HG02870 (cell line): ENCODE measurements at regions not wholly inside any gene's neighbourhood (a gene's known extent, or its start where the extent isn't known, plus 50 kb on each side); places are given as distances from the start of the nearest gene placed in this dataset.
"Not testable (repeated sequence)": the region's sequence is repeated elsewhere in the genome, so short reads cannot be mapped to it uniquely, and the experiment has no call there.

Source experiments
- ATAC-seq: cut with Tn5 transposase; IDR thresholded peaks from one replicate; pipeline ENCODE4 v1.9.1; 2021; ENCODE audit warnings: mild to moderate bottlenecking, moderate library complexity; ENCODE audit not compliant: unreplicated experiment

DNA sequence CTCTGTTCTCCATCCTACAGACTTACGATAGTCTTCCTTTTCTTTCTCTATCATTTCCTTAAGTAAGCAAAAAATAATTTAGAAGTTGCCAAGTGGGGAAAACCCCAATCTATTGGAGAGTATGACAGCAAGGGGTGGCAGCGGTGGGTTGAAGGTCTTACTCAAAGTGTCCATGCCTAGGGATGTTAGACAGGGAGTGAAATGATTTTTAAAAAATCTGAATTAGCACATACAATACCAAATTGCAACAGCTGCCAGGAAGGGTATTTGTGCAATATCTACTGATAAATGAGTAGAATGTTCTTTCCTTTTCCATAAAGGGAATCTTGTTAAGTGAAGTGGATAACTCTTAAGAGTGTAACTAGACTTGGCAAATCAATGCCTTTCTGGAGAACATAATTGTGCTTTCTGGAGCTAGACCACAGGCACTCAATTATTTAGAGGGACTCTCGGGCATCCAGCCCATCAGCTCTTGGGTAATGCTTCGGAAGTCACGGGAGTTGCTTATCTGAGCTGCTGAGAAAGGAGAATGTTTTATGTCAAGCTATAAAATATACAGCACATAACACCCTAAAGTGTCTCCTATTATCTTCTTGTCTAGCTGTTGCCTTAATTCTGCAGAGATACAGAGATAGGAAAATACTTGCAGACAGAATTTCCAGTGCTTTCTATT is 151.5 kb downstream of the KCNJ2 start:
- no peak for ATAC-seq

DNA sequence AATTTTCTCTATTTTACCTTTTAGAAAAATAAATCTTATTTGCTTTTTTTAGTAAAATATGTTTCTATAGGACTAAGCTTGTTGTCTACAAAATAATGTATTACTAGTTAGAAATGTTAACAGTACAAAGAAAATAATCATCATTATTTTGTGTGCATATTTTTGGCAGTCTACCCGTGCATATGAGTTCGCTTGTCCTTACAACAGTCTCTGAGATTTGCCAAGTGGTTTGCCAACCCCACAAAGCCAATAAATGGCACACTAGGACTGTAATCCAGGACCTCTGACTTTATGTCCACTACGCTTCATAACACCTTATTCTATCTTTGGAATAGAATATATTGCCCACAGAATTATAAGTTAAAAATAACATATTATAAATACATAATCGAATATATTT is 152.0 kb downstream of the KCNJ2 start:
- no peak for ATAC-seq

DNA sequence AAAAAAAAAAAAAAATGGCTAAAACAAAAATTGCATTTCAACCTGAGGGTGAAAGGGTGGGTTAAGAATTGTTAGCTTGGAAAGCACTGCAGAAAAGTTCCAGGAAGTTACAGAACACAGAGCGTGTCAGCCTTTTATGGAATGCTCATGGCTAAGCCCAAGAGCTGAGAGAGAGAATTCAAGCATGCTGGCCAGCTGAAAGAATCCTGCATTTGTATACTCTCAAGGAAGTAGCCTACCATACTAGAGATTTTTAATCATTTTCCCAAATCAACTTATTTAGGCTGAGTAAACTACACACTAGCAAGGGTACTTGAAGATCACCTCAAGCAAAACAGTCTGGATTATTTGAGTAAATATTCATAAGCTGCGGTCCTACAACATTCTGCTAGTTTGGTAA is 153.9 kb downstream of the KCNJ2 start:
- ATAC-seq: no peak

DNA sequence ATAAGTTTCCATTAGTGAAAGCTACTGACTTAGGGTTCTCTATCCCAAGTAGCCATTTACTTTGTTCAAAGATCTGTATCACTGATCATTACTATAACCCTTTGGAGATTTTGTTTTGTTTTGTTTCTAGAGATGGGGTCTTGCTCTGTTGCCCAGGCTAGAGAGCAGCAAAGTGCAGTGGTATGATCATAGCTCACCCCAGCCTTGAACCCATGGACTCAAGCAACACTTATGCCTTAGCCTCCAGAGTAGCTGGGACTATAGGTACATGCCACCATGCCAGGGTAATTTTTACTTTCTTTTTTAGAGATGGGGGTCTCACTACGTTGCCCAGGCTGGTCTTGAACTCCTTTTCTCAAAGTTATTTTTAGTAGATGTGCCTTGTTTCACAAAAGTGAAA is 154.7 kb downstream of the KCNJ2 start:
- no peak for ATAC-seq

DNA sequence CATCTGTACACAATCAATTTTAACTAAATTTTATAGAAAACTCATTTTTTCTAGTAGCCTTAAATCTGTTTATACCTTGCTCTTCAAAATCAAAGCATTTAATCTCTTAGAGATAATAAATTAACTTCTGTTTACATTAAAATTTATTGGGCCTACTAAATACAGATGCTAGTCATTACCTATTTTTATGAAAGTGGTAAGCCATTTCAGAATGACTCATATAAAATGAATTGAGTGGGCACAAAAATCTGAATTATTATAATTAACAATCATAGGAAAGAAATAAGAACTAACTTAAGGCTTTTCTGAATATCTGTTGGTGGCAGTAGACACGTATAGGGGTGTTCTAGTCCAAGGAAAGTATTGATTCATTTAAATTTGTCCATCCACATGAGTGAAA is 157.9 kb downstream of the KCNJ2 start:
- ATAC-seq: no peak

DNA sequence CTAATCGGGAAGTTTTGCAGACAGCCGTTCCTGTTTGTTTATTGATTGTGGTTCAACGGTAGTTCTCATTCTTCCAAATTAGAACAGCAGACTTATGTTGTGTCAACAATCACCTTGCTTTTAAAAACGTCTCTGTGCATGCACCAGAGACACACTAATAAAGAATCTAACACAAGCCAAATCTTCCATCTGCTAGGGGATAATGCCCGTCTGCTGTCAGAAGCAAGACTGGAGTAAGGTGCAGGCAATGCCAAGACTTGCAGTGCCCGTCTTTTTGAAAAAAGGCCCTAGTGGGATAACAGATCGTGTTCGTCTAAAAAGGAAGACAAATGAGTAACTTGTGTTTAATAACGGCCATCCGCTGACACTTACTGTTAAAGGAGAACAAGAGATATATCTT is 158.4 kb downstream of the KCNJ2 start:
- ATAC-seq: no peak

DNA sequence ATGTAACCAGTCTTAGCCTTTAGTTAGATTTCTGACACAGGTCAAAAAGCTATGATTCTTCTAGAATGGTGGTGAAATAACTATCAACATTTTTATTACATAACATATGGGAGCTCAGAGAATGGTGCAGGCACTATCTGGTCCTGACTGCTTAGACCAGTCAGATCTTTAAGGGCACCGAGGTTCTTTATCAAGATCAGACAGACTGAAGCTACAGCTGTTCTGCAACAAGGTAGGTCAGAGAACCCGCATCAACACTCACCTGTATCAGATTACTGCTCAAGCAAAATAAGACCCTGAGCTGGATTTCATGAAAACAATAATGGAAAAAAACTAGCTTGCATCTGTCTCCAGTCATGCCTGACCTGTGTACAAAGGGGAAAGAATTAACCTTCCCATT is 160.4 kb downstream of the KCNJ2 start:
- no peak for ATAC-seq

DNA sequence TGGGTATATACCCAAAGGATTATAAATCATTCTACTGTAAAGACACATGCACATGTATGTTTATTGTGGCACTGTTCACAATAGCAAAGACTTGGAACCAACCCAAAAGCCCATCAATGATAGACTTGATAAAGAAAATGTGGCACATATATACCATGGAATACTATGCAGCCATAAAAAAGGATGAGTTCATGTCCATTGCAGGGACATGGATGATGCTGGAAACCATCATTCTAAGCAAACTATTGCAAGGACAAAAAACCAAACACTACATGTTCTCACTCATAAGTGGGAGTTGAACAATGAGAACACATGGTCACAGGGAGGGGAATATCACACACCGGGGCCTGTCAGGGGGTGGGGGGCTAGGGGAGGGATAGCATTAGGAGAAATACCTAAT is 161.7 kb downstream of the KCNJ2 start:
- ATAC-seq: not testable (repeated sequence)

DNA sequence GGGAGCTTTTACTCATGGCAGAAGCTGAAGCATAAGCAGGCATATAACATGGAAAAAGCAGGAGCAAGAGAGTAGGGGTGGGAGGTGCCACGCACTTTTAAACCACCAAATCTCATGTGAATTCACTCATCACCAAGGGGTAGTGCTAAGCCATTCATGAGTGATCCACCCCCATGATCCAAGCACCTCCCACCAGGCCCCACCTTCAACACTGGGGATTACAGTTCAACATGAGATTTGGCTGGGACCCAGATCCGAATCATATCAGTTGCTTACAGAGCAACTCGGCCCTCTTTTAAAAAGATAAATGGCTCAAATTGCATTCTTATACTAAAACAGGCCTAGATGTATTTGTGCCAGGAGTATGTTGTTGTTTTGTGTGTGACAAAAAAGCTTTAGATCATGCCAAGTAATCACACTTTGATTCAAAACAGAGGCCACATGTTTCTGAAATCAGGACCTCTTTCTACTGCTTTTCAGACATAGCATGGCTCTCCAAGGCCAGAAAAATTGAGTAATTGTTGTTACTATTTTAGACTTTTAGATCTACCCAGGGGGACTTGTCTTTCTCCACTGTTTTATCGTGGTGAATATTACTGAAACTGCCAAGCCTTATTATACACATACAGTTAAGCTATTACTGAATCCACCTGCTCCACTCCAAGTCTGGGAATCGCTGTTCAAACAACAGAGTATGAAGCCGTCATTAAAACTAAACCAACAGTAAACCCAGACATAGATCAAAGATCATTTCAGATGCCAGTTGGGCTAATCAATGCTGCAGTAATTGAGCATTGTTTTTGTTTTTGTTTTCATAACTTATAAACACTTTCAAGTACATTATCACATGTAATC is 163.3 kb downstream of the KCNJ2 start:
- no peak for ATAC-seq

DNA sequence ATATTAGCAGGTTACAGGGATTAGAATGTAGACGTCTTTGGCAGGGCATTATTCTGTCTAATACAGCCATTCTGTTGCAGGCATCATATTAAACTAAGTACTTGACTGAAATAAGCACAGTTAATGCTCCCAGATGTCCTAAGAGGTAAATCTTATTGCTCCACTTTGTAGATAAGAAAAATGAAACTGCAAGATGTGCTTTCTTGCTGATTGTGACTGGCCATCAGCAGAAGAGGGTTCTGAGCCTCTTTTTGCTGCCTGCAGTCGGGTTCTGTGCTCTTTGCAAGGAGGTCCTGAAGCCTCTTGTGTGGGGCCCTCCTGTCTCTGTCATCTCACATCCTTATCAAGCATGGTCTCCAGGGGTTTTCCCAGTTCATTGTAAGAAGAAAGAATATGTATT is 167.1 kb downstream of the KCNJ2 start:
- ATAC-seq: no peak

DNA sequence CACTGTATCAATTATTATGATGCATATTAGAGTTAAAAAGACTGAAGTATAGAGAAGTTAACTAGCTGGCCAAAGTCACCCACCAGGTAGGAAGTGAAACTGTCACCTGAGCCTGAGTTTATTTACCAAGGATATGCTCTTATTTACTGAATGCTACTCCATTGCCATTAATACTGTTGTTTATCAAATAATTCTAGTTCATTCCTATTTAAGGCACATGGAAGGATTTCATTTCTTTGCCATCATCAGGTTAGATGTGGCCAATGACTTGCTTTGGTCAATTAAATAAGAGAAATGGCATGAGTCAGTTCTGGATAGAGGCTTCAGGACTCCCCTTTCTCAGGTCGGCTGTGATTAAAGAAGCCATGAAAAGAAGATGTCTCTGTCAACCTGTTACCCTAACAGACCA is 169.6 kb downstream of the KCNJ2 start:
- ATAC-seq: no peak

DNA sequence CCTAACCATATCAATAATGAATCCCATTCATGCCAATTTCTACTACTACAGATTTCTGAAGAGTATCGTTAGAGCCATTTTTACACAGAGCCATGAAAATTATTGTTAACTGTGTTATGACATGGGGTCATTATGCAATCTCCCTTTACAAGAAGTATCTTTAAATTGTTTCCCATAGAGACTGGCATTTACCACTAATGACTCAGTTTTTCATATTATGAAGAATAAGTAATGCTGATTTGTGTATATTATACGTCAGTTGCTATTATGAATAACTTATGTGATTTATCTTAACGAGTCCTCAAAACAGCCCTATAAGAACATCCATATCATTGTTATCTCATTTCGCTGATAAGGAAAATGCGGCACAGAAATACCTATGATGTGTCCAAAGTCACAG is 173.8 kb downstream of the KCNJ2 start:
- ATAC-seq: no peak

DNA sequence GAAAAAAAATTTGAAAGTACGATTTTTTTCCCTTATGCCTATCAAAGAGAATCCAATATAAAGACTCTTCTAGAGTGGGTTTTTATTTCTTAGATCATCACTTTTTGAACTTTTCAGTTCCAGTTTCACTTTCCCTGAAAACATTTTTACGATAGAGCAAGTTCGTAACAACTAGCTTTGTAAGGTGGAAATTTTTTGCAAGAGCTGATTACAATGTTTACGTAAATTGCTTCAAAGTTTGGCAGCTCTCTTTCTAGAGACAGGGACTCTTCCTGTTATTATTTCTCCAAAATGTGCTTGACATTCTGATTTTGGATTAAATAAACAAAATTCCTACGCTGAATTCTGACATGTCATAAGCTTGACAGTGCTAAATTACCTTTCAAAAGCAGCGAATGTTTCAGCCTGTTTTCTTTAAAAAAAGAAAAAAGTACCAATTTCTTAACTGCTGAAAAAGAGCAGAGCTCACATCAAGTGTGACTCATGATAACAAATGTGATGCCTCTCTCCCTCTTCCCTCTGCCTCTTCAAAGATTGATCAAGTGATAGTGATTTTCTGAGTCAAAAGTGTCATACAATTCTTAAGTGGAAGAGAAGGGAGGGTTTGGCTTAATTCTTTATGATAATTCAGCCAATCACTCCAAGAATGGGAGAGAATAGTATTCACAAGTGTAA is 175.2 kb downstream of the KCNJ2 start:
- ATAC-seq: no peak

DNA sequence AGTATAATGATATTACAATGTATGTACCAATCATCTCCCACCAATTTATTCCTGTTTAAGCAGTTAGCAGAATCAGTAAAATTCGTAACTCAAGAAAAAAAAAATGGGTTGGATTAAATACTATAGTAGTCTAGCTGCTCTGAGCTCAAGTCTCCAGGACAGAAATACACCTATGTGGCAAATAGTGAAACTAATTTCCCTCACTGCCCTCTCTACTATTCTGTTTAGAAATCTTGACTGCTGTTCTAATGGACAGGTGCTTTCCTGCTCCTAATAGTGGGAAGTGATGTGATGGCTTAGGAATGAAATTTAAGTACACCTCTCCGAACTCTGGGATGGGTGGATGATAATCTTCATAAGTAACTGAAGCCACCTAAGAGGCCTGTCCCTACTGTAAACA is 175.7 kb downstream of the KCNJ2 start:
- no peak for ATAC-seq

DNA sequence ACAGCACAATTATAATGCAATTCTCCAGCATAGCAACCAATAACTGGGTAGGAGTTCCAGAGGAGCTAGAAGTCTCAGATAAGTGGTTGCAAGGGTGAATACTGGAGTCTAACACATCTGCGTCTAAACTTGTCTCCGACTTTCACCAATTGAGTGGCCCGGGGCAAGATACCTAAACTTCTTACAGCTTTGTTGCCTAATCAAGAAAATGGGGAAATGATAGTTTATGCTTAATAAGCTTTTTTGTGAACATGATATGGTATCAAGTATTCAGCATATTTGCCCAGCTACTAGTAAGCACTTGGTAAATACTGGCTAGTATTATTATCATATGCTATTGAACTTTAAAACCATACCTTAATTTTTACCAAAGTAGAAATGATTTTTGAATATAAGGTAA is 183.5 kb downstream of the KCNJ2 start:
- ATAC-seq: no peak

DNA sequence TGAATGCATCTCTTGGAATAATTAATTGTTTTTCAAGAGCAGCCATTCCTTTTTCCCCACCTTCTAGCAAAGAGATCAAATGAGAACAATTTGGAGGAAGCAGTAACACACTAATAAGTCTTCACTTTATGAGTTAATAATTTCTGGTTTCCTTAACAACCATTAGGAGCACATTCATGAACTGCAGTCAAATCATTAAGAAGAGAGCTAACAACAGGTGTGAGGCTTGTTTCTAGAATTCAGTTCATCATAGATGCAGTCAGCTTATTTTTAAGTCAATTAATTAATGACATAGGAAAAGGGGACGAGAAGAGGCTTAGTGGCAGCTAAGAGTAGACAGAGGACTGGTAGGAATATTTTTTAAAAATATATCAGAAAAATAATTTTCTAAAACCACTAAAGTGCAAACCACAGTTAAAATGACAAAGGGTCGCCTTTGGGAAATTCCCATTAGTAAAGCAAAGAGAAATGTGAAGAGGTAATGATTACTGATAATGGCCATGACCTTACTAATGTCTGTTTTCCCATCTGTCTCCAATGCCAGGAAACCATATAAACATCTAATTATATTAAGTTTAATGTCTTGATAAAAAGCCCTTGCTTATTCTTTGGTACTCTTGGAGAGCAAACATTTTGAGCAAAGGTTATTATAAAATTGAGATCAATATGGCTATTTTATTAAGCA is 184.2 kb downstream of the KCNJ2 start:
- no peak for ATAC-seq

DNA sequence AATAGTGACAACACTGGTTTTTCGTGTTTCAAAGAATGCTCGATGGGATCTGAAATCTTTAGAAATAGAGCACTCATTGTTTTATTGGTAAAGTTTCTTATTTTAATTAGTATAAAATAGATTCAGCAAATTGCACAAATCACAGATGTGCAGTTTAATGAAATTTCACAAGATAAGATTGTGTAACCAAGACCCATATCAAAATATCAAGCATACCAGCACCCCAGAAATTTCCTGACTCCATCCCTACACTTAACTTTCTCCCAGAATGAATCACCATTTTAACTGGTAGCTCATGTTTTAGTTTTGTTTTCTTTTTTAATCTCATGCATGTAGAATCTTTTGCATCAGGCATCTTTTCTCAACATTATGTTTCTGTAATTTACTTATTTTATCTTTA is 185.9 kb downstream of the KCNJ2 start:
- no peak for ATAC-seq

DNA sequence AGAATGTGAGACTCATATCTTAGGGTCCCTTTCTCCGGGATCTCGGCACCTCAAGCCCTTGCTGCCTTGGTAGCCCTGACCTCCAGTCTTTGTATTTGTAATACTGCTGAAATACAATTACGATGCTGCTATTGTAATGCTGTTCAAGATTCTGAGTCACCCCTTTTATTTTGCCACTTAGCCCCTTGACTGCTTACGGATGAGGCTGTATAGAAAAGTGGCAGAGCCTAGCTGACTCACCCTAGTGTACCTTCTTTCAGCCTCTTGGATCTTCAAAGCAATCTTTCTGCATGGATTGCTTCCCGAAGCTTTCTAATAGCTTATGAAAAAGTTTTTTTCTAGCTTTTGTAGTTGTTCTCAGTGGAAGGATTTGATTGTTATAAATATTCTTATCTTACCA is 187.9 kb downstream of the KCNJ2 start:
- ATAC-seq: no peak

DNA sequence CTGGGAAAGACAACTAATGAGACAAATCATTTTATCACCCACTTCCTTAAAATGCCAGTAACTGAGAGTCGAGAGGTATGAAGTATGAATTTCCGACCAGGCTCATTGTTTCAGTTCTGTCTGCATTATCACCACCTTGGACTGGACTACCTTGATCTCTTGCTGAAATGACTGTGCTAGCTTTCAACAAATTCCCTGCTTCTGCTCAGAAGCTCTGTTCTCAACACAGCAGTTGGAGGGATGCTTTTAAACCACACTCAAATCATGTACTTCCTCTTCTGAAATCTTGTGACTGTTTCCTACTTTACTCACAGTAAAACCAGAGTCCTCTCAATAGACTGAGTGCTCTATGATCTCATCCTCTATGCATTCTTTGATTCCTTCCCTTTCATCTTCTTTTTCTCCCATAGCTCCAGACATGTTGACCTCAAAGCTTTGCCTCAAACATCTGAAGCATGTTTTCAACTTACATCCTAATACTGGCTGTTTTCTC is 195.8 kb downstream of the KCNJ2 start:
- peak; percentile 99 for ATAC-seq

DNA sequence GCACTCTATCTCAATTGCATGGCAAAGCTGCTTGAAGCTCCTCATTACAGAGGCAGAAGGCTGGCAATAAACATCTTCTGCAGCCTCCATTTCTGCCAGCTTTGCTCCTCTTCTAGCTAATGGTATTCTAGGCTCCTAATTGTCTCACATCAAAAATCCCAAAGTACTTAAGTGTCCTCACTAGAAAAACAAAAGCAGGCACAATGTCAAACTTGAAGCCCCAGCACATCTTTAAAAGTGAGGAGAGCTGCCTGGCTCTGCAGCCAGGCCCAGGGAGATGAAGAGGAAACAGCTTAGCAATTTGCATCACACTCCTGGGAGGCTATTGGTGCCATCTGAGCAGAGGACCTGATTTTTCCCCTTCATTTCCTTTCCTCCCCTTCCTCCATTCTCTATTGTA is 197.1 kb downstream of the KCNJ2 start:
- ATAC-seq: no peak

DNA sequence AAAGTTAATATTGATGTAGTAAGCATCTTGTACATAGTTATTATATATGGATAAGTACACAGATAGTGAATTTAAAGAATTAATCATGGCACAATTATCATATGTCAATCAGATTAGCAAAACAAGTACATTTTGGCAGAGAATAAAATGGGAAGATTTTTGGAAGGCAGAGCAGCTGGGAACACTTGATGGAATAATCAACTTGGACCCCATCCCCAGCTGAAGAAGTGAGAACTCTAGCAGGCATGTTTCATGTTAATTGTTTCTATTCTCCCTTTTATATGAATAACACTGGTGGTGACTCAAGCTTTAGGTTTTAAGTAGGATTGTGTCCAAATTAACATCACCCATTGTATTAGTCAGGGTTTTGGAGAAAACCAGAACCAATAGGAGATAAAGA is 198.7 kb downstream of the KCNJ2 start:
- ATAC-seq: no peak
